Progenitor cell of endocrine pancreas (in vitro differentiated cells): ENCODE measurements at regions not wholly inside any gene's neighbourhood (a gene's known extent, or its start where the extent isn't known, plus 50 kb on each side); places are given as distances from the start of the nearest gene placed in this dataset.

Source experiments
- DNase-seq: peaks from one replicate; pipeline ENCODE4 v3.0.0; 2021; ENCODE audit warnings: low spot score; ENCODE audit not compliant: unreplicated experiment
- H3K27ac Mint-ChIP-seq: 2 replicates; pipeline ENCODE4 v1.8.0; 2021; ENCODE audit warnings: mild to moderate bottlenecking, moderate library complexity, mixed read lengths
- H3K27me3 Mint-ChIP-seq: 2 replicates; pipeline ENCODE4 v1.8.0; 2021; ENCODE audit warnings: mixed read lengths
- H3K36me3 Mint-ChIP-seq: 2 replicates; pipeline ENCODE4 v1.8.0; 2022; ENCODE audit warnings: mixed read lengths; ENCODE audit not compliant: insufficient read depth
- H3K4me1 Mint-ChIP-seq: 2 replicates; pipeline ENCODE4 v1.8.0; 2021; ENCODE audit warnings: low read depth, mixed read lengths
- H3K4me3 Mint-ChIP-seq: 2 replicates; pipeline ENCODE4 v1.8.0; 2021; ENCODE audit warnings: low read depth, mild to moderate bottlenecking, moderate library complexity, mixed read lengths
- H3K9me3 Mint-ChIP-seq: 2 replicates; pipeline ENCODE4 v1.8.0; 2021; ENCODE audit warnings: low read depth, mixed read lengths
- TF ChIP-seq, protein P1 (sequence below): fragments of 200-600 bp; sonication (generic); IDR thresholded peaks from one replicate; pipeline ENCODE4 v1.5.0; 2021; ENCODE audit warnings: antibody characterized with exemption, mild to moderate bottlenecking; ENCODE audit not compliant: unreplicated experiment

GRCh38 chr10:4016214-4016740 is 231.3 kb upstream of the KLF6 start:
- Mint-ChIP-seq H3K27me3 (no peaks in the 10 kb centered on the region), H3K4me3 (no peak overlapping the region), H3K9me3 (peaks cover 5% of the 10 kb centered on the region), H3K4me1 (no peaks in the 10 kb centered on the region), H3K36me3 (no peaks in the 10 kb centered on the region), H3K27ac (no peak overlapping the region)
- TF ChIP-seq, protein P1, sequence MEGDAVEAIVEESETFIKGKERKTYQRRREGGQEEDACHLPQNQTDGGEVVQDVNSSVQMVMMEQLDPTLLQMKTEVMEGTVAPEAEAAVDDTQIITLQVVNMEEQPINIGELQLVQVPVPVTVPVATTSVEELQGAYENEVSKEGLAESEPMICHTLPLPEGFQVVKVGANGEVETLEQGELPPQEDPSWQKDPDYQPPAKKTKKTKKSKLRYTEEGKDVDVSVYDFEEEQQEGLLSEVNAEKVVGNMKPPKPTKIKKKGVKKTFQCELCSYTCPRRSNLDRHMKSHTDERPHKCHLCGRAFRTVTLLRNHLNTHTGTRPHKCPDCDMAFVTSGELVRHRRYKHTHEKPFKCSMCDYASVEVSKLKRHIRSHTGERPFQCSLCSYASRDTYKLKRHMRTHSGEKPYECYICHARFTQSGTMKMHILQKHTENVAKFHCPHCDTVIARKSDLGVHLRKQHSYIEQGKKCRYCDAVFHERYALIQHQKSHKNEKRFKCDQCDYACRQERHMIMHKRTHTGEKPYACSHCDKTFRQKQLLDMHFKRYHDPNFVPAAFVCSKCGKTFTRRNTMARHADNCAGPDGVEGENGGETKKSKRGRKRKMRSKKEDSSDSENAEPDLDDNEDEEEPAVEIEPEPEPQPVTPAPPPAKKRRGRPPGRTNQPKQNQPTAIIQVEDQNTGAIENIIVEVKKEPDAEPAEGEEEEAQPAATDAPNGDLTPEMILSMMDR = no peak
- no peak for DNase-seq

- H3K36me3 Mint-ChIP-seq = no peaks in the 10 kb centered on the region
- no peaks in the 10 kb centered on the region for H3K4me1 Mint-ChIP-seq
- TF ChIP-seq, protein P1 = no peak
- H3K27ac Mint-ChIP-seq = no peak overlapping the region
- no peak for DNase-seq
- no peaks in the 10 kb centered on the region for H3K27me3 Mint-ChIP-seq
- H3K9me3 Mint-ChIP-seq = no peaks in the 10 kb centered on the region
- no peak overlapping the region for H3K4me3 Mint-ChIP-seq
Observed at GRCh38 chr10:4013651-4014121, 228.7 kb upstream of the KLF6 start.

- Mint-ChIP-seq H3K27ac (no peak overlapping the region), H3K4me3 (no peak overlapping the region), H3K36me3 (no peaks in the 10 kb centered on the region), H3K9me3 (no peaks in the 10 kb centered on the region), H3K27me3 (peaks cover 5% of the 10 kb centered on the region), H3K4me1 (no peaks in the 10 kb centered on the region)
- DNase-seq = no peak
- TF ChIP-seq, protein P1 = no peak
Observed at GRCh38 chr10:4012848-4013247, 227.8 kb upstream of the KLF6 start.

DNA sequence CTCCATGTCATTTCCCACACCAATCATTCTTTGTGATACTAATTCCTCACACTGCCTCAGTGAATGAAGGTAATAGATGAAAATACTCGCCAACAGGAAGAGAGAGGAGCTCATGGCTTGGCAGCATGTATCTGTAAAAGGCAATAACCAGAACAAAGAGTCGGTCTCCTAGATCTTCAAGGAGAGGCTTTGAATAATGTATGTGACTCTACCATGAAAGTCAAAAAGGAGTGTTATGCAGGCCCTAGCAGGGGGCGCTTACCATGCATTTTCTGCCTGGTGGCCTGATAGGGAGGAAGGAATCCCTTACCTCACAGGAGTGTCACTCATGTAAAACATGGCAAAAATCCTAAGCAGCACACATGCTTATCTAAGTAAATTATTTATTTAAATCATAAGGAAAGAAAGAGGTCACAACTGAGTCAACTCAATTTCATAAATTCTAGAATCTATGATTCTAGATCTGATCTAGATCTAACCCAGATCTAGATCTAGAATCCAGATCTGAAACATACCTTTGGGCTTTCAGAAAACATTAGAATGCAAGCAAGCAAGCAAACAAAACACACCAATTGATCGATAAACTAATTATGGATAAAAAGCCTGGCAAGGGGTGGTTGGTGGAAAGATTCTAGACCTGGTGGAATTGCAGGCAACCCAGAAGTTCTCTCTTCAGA is 226.3 kb upstream of the KLF6 start:
- no peak overlapping the region for H3K27ac Mint-ChIP-seq
- H3K4me3 Mint-ChIP-seq = no peak overlapping the region
- TF ChIP-seq, protein P1 = no peak
- no peaks in the 10 kb centered on the region for H3K4me1 Mint-ChIP-seq
- H3K9me3 Mint-ChIP-seq = no peaks in the 10 kb centered on the region
- DNase-seq = no peak
- H3K27me3 Mint-ChIP-seq = peaks cover 13% of the 10 kb centered on the region
- H3K36me3 Mint-ChIP-seq = no peaks in the 10 kb centered on the region

- no peak overlapping the region for H3K27ac Mint-ChIP-seq
- H3K4me3 Mint-ChIP-seq = no peak overlapping the region
- peaks cover 21% of the 10 kb centered on the region for H3K27me3 Mint-ChIP-seq
- H3K36me3 Mint-ChIP-seq = no peaks in the 10 kb centered on the region
- no peaks in the 10 kb centered on the region for H3K4me1 Mint-ChIP-seq
- no peak for DNase-seq
- TF ChIP-seq, protein P1 = no peak
- H3K9me3 Mint-ChIP-seq = no peaks in the 10 kb centered on the region
Observed at GRCh38 chr10:4008676-4009382, 223.8 kb upstream of the KLF6 start.
